Esophagus muscularis mucosa (tissue), 3 donors: ENCODE measurements at regions not wholly inside any gene's neighbourhood (a gene's known extent, or its start where the extent isn't known, plus 50 kb on each side); places are given as distances from the start of the nearest gene placed in this dataset.
"Not testable (repeated sequence)": the region's sequence is repeated elsewhere in the genome, so short reads cannot be mapped to it uniquely, and the experiment has no call there.

ENCODE experiments used
- CTCF ChIP-seq, 3 experiments: fragments of 200-600 bp in 2 of 3; fragments of 450-650 bp in 1 of 3; sonication (generic) in 2 of 3; IDR thresholded peaks; one replicate each; pipeline ENCODE4 v1.5.1; 2017 to 2019; ENCODE audit warnings: antibody characterized with exemption in 3 of 3, mild to moderate bottlenecking in 2 of 3, moderate library complexity in 1 of 3
- POLR2A ChIP-seq: fragments of 450-650 bp; IDR thresholded peaks from one replicate; pipeline ENCODE4 v1.6.1; 2017; ENCODE audit warnings: antibody characterized with exemption, moderate library complexity, mild to moderate bottlenecking, low read depth

GRCh38 chr7:27457603-27458565, 204.8 kb downstream of the HIBADH start:
- TF ChIP-seq CTCF (IDR thresholded peaks at IDR 0.05); POLR2A: not testable (repeated sequence)
